H1 (cell line): ENCODE measurements at regions not wholly inside any gene's neighbourhood (a gene's known extent, or its start where the extent isn't known, plus 50 kb on each side); places are given as distances from the start of the nearest gene placed in this dataset.

Experiments used
- CTCF ChIA-PET: fragments of 300-600 bp; sonication (Branson Sonifier 250); formaldehyde crosslinking; loops from one replicate; lab custom pipeline; 2021; ENCODE audit not compliant: partially characterized antibody; lab: Charles Lee
- POLR2A ChIA-PET: fragments of 300-600 bp; sonication (Branson Sonifier 250); formaldehyde crosslinking; loops from one replicate; lab custom pipeline; 2021; ENCODE audit warnings: inconsistent platforms; ENCODE audit not compliant: partially characterized antibody; lab: Charles Lee
- DNase-seq, 2 experiments: peaks; one replicate each; pipeline versions ENCODE4 v3.0.0 to v3.0.0-alpha.2; 2010 to 2022; ENCODE audit warnings: low spot score in 2 of 2, low read depth in 1 of 2, mixed read lengths in 1 of 2
- FAIRE-seq: peaks from 2 replicates; lab custom pipeline; 2011; peaks lifted over from hg19 to GRCh38; lab: Jason Lieb, UNC
- H2AFZ ChIP-seq: 2 replicates; pipeline ENCODE4 v1.8.1; 2012; ENCODE audit warnings: low read length, inconsistent platforms
- H2AK5ac ChIP-seq: 2 replicates; pipeline ENCODE4 v1.6.1; 2013; ENCODE audit warnings: low read depth, low read length
- H2BK120ac ChIP-seq: replicated peaks from 2 replicates; pipeline ENCODE3; 2013; ENCODE audit warnings: low read depth, low read length, inconsistent platforms
- H2BK12ac ChIP-seq: 2 replicates; pipeline ENCODE4 v1.6.1; 2013; ENCODE audit warnings: low read depth, low read length
- H2BK15ac ChIP-seq: 2 replicates; pipeline ENCODE4 v1.6.1; 2013; ENCODE audit warnings: low read length
- H2BK20ac ChIP-seq: 2 replicates; pipeline ENCODE4 v1.6.1; 2013; ENCODE audit warnings: low read length
- H2BK5ac ChIP-seq: 2 replicates; pipeline ENCODE4 v1.6.1; 2013; ENCODE audit warnings: low read depth, low read length
- H3K14ac ChIP-seq: 2 replicates; pipeline ENCODE4 v1.6.1; 2013; ENCODE audit warnings: inconsistent platforms; ENCODE audit not compliant: insufficient read length
- H3K18ac ChIP-seq: 2 replicates; pipeline ENCODE4 v1.6.1; 2013; ENCODE audit warnings: low read length; ENCODE audit errors: extremely low read depth
- H3K23ac ChIP-seq: 2 replicates; pipeline ENCODE4 v1.6.1; 2013; ENCODE audit warnings: inconsistent platforms; ENCODE audit not compliant: insufficient read length
- H3K23me2 ChIP-seq: 2 replicates; pipeline ENCODE4 v1.6.1; 2013; ENCODE audit warnings: low read depth, low read length
- H3K27ac ChIP-seq: 2 replicates; pipeline ENCODE4 v1.6.1; 2011; ENCODE audit warnings: low read depth, low read length, inconsistent platforms
- H3K27me3 ChIP-seq, 4 experiments: replicated peaks in 1 of 4; 1 replicate in 1 of 4; 2 replicates in 3 of 4; pipeline versions ENCODE4 v1.6.1 to v1.8.1; 2011 to 2013; ENCODE audit warnings: low read length in 3 of 4, mild to moderate bottlenecking in 3 of 4, inconsistent platforms in 2 of 4, mixed read lengths in 2 of 4, moderate library complexity in 1 of 4; ENCODE audit not compliant: control insufficient read depth in 3 of 4, insufficient read depth in 3 of 4; ENCODE audit errors: extremely low read depth in 1 of 4
- H3K36me3 ChIP-seq, 4 experiments: 2 replicates each; pipeline versions ENCODE4 v1.6.1 to v1.8.1; 2011 to 2013; ENCODE audit warnings: mild to moderate bottlenecking in 4 of 4, low read length in 3 of 4, moderate library complexity in 2 of 4, control low read depth in 1 of 4, inconsistent platforms in 1 of 4; ENCODE audit not compliant: insufficient read depth in 4 of 4, control insufficient read depth in 2 of 4
- H3K4ac ChIP-seq: replicated peaks from 2 replicates; pipeline ENCODE3; 2013; ENCODE audit warnings: low read length, low read depth, mixed read lengths, inconsistent platforms; ENCODE audit not compliant: insufficient read length
- H3K4me1 ChIP-seq, 4 experiments: replicated peaks in 1 of 4; 1 replicate in 1 of 4; 2 replicates in 3 of 4; pipeline versions ENCODE4 v1.6.1 to v1.8.1; 2011 to 2013; ENCODE audit warnings: low read length in 3 of 4, inconsistent platforms in 2 of 4, mixed read lengths in 1 of 4; ENCODE audit not compliant: insufficient read depth in 4 of 4, control insufficient read depth in 3 of 4
- H3K4me2 ChIP-seq, 2 experiments: 2 replicates each; pipeline versions ENCODE4 v1.6.1 to v1.8.1; 2011 to 2013; ENCODE audit warnings: low read depth in 2 of 2, low read length in 2 of 2, control low read depth in 1 of 2, inconsistent platforms in 1 of 2, mild to moderate bottlenecking in 1 of 2; ENCODE audit not compliant: insufficient read depth in 1 of 2
- H3K4me3 ChIP-seq, 4 experiments: fragments of 200-600, 300-600 bp in 1 of 4; sonication (generic), shearing (Covaris generic), sonication (Bioruptor Twin) in 1 of 4; 2 replicates each; pipeline versions ENCODE4 v1.5.1 to v1.8.1; 2011 to 2016; ENCODE audit warnings: low read length in 4 of 4, low read depth in 3 of 4, control low read depth in 2 of 4, inconsistent platforms in 2 of 4, mild to moderate bottlenecking in 2 of 4, mixed read lengths in 1 of 4, moderate library complexity in 1 of 4; ENCODE audit not compliant: insufficient read depth in 2 of 4; ENCODE audit errors: extremely low read depth in 1 of 4
- H3K56ac ChIP-seq: replicated peaks from 2 replicates; pipeline ENCODE3; 2013; ENCODE audit warnings: low read depth, mild to moderate bottlenecking, mixed read lengths, low read length, inconsistent platforms; ENCODE audit not compliant: insufficient read length
- H3K79me1 ChIP-seq: 2 replicates; pipeline ENCODE4 v1.6.1; 2013; ENCODE audit warnings: low read depth, low read length, control low read depth
- H3K79me2 ChIP-seq, 2 experiments: 2 replicates each; pipeline versions ENCODE4 v1.6.1 to v1.8.1; 2012 to 2013; ENCODE audit warnings: low read length in 2 of 2, mild to moderate bottlenecking in 2 of 2, inconsistent platforms in 1 of 2; ENCODE audit not compliant: insufficient read depth in 2 of 2, control insufficient read depth in 1 of 2
- H3K9ac ChIP-seq, 4 experiments: replicated peaks in 1 of 4; 1 replicate in 1 of 4; 2 replicates in 3 of 4; pipeline versions ENCODE4 v1.6.1 to v1.8.1; 2011 to 2013; ENCODE audit warnings: low read depth in 3 of 4, low read length in 3 of 4, control low read depth in 2 of 4, mild to moderate bottlenecking in 2 of 4, moderate library complexity in 2 of 4, inconsistent platforms in 1 of 4; ENCODE audit errors: extremely low read depth in 1 of 4
- H3K9me3 ChIP-seq, 2 experiments: 2 replicates each; pipeline versions ENCODE4 v1.6.1 to v1.8.1; 2012 to 2013; ENCODE audit warnings: mild to moderate bottlenecking in 2 of 2, moderate library complexity in 2 of 2, control low read depth in 1 of 2, inconsistent platforms in 1 of 2, low read depth in 1 of 2, low read length in 1 of 2, mixed read lengths in 1 of 2; ENCODE audit not compliant: insufficient read depth in 2 of 2
- H4K20me1 ChIP-seq, 2 experiments: replicated peaks in 1 of 2; 2 replicates each; pipeline versions ENCODE3 to v1.8.1; 2011 to 2013; ENCODE audit warnings: inconsistent platforms in 2 of 2, low read length in 2 of 2, mild to moderate bottlenecking in 1 of 2; ENCODE audit not compliant: insufficient read depth in 2 of 2, control insufficient read depth in 1 of 2
- H4K5ac ChIP-seq: 2 replicates; pipeline ENCODE4 v1.6.1; 2013; ENCODE audit warnings: low read length, low read depth, mixed read lengths, inconsistent platforms; ENCODE audit not compliant: insufficient read length
- H4K8ac ChIP-seq: 2 replicates; pipeline ENCODE4 v1.8.0; 2013; ENCODE audit warnings: mild to moderate bottlenecking, moderate library complexity, low read length, inconsistent platforms; ENCODE audit not compliant: insufficient read depth; ENCODE audit errors: extremely low read depth
- H4K91ac ChIP-seq: replicated peaks from 2 replicates; pipeline ENCODE3; 2013; ENCODE audit warnings: low read length, mixed read lengths, inconsistent platforms; ENCODE audit not compliant: insufficient read length
- ATF2 ChIP-seq: IDR thresholded peaks from 2 replicates; pipeline ENCODE4 v1.6.1; 2012; ENCODE audit warnings: low read length, inconsistent platforms
- CTCF ChIP-seq, 3 experiments: IDR thresholded peaks; 1 replicate in 2 of 3; 2 replicates in 1 of 3; pipeline versions ENCODE4 v1.5.1 to v1.6.1; 2011; ENCODE audit warnings: low read length in 3 of 3, mild to moderate bottlenecking in 3 of 3, inconsistent platforms in 2 of 3, low read depth in 1 of 3, moderate library complexity in 1 of 3; ENCODE audit not compliant: insufficient read depth in 1 of 3; ENCODE audit errors: control extremely low read depth in 1 of 3
- NRF1 ChIP-seq: IDR thresholded peaks from 2 replicates; pipeline ENCODE4 v1.6.1; 2011; ENCODE audit warnings: mild to moderate bottlenecking, low read depth, low read length, improper control_type of control experiment
- RXRA ChIP-seq: IDR thresholded peaks from 2 replicates; pipeline ENCODE4 v1.6.1; 2011; ENCODE audit warnings: low read depth, mild to moderate bottlenecking, low read length, moderate library complexity; ENCODE audit not compliant: insufficient read depth
- TEAD4 ChIP-seq: IDR thresholded peaks from 2 replicates; pipeline ENCODE4 v1.6.1; 2012; ENCODE audit warnings: low read depth, low read length, inconsistent platforms, mixed read lengths
- WGBS, 2 experiments: shearing (Covaris generic) in 1 of 2; methylation state at CpG; one replicate each; pipeline versions ENCODE4 v1.1.6 to v1.1.7; 2013 to 2015; ENCODE audit warnings: low lambda C conversion rate in 2 of 2, mixed read lengths in 2 of 2, inconsistent platforms in 1 of 2, low coverage in 1 of 2, missing lambda C conversion rate in 1 of 2; ENCODE audit not compliant: insufficient replicate concordance in 2 of 2, insufficient coverage in 1 of 2, insufficient read length in 1 of 2; ENCODE audit errors: extremely low coverage in 1 of 2, missing lambda C conversion rate in 1 of 2; 5-methylcytosine and 5-hydroxymethylcytosine counted together

DNA sequence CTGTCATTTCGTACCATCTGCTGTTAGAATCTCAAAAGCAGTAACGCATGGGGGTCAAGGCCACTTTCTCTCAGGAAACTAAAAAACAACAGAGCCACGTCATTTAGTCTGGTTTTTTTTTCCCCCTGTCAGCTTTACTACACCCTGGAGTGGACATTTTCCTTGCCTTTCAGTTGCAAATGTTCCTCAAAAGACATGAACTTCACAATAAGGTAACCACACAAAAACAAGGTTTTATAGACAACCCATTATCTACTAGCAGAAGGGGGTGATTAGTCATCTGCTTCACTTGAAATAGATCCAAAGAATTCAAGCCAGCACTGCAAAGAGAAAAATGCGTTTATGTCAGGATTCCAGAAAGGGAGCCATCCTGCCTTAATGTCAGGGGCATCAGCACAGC, 171.8 kb upstream of the CDIN1 start:
- peak; percentile 45 for FAIRE-seq
- Histone ChIP-seq H3K36me3 (no peaks in the 10 kb centered on the region), H3K56ac (no peak overlapping the region), H3K79me1 (no peaks in the 10 kb centered on the region), H3K9me3 (0 out of 4 replicates have a peak, but pooled peaks cover 0 to 3% of the 10 kb centered on the region in 2 experiments), H3K27ac (no peak overlapping the region), H3K4ac (no peak overlapping the region), H2BK12ac (no peak overlapping the region), H3K18ac (no peak overlapping the region), H4K91ac (no peak overlapping the region), H3K4me1 (peaks cover 5 to 17% (median 7%) of the 10 kb centered on the region in 4 experiments), H2BK20ac (no peak overlapping the region), H2BK120ac (no peak overlapping the region), H3K23ac (no peak overlapping the region), H3K4me3 (no peak overlapping the region), H3K27me3 (no peaks in the 10 kb centered on the region), H4K8ac (no peak overlapping the region), H2BK5ac (peak overlapping the region; percentile 17; the same call in 1 of the 2 replicates), H2AFZ (no peak overlapping the region), H2AK5ac (no peak overlapping the region), H4K5ac (no peak overlapping the region), H3K23me2 (no peaks in the 10 kb centered on the region), H3K79me2 (no peaks in the 10 kb centered on the region), H4K20me1 (no peaks in the 10 kb centered on the region), H3K4me2 (peak overlapping the region; percentile 27 to 34; a peak in 3 of 4 replicates), H3K14ac (no peak overlapping the region), H2BK15ac (no peak overlapping the region), H3K9ac (no peak overlapping the region)
- TF ChIP-seq CTCF (IDR thresholded peaks at IDR 0.05; ENCODE audit: control extremely low read depth in 1 of 3, insufficient read depth in 1 of 3, low read depth in 1 of 3, low read length in 3 of 3), result no peak
- no peak for TF ChIP-seq RXRA
- no peak for TF ChIP-seq ATF2
- no peak for TF ChIP-seq NRF1
- TF ChIP-seq TEAD4, result no peak
- POLR2A ChIA-PET, result no interaction called here
- CTCF ChIA-PET, result interaction anchor here (0.6 kb wide), 2 partner anchors 30 to 350 kb away, joined by 3 read pairs; no protein-coding TSS in a partner anchor
- 20% methylated on average over 4 of the region's 4 CpGs; no CpG with 5 or more reads in 1 of the 2 experiments for WGBS, 2 experiments
- no peak for DNase-seq
